NCI-H82 treated with DMSO at 0.1 percent for 48 hours (cell line): ENCODE measurements at regions not wholly inside any gene's neighbourhood (a gene's known extent, or its start where the extent isn't known, plus 50 kb on each side); places are given as distances from the start of the nearest gene placed in this dataset.

Experiments
- DNase-seq: peaks from one replicate; lab custom pipeline; 2025; ENCODE audit not compliant: unreplicated experiment; lab: John Stamatoyannopoulos, UW

DNA sequence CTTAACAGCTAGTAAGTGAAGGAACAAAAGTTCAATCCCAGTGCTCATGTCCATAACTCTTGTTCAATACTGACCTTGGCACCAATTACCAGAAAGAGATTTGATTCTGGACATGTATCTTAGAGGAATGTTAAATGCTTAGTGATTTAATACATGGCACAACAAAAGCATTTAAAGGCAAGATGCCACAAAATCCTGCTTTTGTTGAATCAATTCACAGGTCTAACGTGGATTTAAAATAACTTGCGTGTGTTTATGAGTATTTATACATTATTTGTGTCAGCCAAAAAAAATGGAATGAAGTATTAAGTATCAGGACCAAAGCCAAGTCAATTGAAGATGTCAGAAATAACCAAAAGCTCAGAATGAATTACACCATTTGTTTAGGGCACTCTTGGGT, 85.4 kb upstream of the GIMD1 start:
- no peak for DNase-seq

DNA sequence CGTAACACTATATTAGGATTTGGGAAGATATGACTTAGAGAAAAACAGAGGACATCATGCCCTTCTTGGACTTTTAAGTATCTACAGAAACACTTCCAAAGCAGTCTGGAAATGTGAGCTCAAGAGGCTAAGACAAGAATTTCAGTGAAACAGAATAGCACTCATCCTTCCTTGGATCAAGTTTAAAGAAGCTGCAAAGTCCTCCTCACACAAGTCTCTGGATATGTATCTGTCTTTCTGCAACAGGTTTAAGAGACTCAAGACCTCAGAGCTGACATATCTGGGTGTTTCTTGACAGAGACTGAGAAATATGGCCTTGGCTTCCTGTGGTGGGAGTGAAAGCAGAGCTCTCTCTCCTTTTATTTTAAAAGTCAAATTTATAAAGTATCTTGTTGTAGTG, 82.5 kb upstream of the GIMD1 start:
- DNase-seq: no peak

GRCh38 chr4:106450249-106450648, 81.7 kb upstream of the GIMD1 start:
- no peak for DNase-seq

DNA sequence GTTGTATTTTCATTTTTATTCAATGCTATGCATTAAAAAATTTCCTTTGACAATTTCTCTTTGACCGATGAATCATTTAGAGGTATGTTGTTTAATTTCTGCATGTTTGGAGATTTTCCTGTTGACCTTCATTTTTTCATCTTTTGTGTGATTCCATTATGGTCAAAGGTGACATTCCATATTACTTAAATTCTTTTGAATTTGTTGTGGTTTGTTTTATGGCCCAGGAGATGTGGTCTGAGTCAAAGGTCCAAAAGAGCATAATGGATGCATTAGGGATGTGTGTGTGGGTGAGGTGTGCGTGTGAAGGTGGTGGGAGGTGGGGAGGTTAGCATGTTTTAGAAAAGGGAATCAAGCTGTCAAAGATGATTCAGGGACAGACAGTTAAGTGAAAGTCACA, 76.0 kb upstream of the GIMD1 start:
- DNase-seq: no peak

DNA sequence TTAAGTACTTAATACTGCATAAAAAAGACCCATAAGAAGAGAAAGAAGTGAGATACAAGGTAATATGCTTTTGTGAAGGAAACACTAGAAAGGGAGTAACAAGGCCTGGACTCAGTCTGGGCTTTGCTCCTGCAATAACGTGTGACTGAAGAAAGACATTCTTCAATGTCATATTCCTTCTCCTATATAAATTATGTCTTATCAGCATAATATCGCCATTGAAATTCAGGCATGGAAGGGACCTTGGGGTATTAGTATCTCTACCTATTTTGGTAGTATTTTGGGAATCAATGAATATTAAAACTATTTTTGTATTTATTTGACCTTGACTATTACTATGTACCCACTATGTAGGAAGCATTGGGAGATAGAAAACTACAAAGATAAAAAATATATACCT, 62.2 kb upstream of the GIMD1 start:
- DNase-seq: no peak

- DNase-seq: no peak
These were observed 61.3 kb upstream of the GIMD1 start for GRCh38 chr4:106429885-106430284.

GRCh38 chr4:106426069-106426468, 57.5 kb upstream of the GIMD1 start:
- DNase-seq: no peak

- no peak for DNase-seq
These were observed 57.0 kb upstream of the GIMD1 start for GRCh38 chr4:106425576-106425975.

DNA sequence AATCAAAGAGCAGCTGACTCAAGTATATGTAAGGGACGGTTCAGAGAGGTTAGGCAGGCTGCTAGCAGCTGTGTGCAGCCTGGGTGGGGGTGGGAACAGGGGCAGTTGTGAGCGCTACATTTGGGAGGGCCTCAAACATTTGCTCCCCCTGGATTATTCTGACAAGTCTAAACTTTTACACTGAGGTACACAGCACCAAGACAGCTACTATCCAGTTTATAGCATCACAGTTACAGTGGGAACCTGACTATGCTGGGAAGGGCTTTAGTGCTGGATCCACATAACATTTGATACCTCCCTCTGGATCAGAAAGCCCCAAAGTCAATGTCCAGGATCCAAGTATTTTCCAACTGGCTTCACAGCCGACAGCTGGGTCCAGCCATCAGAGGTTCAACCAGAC, 55.8 kb upstream of the GIMD1 start:
- DNase-seq: no peak

DNA sequence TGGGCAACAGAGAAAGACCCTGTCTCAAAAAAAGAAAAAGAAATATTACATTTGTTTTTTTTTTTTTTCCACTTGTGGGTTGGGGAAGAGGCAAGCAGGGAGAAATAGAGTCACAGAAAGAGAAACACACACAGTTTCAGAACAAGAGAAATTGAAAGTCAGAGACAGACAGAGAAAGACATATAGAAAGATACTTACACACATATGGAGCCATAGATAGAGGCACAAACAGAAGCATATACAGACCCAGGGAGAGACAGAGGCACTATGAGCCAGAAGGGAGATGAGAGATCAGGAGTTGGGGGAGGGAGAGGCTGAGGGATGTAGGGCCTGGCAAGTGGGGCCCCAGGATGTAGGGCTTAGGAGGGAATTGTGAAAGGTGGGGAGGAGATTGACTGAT, 55.2 kb upstream of the GIMD1 start:
- no peak for DNase-seq

DNA sequence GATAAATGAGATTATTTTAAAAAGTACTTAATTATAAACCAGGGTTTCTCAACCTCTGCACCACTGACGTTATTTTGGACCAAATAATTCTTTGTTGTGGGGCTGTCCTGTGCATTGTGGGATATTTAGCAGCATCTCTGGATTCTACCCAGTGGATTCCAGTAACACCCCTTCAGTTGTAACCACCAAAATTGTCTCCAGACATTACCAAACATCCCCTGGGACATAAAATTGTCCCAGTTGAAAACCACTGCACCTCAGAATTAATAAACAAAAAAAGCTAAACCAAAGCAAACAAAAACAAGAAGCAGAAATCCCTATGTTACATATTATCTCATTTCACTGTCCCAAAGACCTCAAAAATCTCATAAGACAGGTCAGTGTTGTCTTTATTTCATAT, 54.2 kb upstream of the GIMD1 start:
- no peak for DNase-seq

DNA sequence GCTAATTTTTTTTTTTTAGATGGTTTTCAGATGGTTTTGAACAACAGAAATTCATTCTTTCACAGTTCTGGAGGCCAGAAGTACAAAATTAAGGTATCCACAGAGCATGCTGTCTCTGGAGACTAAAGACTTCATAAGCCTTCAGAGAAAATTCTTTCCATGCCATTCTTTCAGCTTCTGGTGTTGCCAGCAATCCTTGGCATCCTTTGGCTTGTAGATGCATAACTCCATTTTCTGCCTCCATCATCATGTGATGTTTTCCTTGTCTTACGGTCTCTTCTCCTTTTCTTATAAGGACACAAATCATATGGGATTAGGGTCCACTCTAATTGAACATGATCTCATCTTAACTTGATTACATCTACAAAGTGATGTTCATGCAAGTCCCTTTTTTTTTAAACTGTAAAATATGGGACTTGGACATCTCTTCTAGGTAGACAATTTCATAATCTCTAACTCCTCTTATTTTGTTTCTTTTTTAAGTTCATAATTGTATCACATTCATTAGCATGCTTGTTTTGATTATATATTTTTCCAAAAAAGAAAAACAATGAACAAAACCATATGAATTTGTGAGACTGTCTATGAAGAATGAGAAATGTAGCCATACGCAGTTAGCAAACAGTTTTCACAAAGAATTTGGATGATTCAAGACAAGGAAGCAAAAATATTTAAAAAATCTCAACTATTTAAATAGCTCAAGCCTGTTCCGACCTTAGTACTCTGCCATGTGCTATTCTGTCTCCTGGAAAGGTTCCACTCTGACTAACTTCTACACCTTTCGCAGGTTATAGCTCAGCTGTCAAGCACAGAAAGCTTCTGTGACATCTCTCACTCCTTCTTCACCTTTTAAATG, 53.1 kb upstream of the GIMD1 start:
- no peak for DNase-seq

GRCh38 chr4:106418444-106418843, 49.9 kb upstream of the GIMD1 start:
- no peak for DNase-seq
